ENCODE measurements at regions not wholly inside any gene's neighbourhood (a gene's known extent, or its start where the extent isn't known, plus 50 kb on each side); places are given as distances from the start of the nearest gene placed in this dataset.

DNA sequence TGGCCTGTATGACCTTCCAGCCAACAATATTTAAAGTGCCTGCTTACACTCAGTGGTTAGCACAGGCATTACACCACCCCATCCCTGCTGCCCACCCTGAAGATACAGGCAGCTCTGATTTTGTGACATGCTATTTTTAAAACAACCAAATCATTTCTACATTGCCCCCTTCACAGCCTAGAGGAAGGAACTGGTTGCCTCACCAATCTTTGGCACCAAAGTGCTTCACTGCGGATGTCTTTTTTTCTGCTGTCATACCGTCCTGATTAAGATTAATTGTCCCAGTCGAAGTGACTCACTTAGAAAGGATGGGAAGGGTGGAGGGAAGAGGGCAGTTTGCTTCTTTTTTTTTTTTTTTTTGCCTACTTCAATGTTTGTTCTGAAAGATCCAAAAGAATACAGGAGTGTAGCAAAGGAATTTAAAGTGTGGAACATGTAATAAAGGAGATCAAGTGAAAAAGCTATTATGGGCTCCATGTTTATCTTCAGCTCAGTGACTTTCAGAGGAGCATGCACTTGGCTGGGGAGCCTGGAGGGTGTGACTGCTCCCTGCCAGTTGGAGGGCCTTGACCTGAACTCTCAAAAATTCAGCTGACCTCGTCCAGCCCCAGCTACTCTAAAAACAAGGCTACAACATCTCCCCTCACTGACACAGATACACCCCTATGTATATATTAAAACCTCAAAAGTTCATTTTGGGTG is 501.1 kb upstream of the TNP1 start:
- no peaks in the 10 kb centered on the region for H4K20me1 ChIP-seq (ENCODE audit: insufficient read depth)
- no peaks in the 10 kb centered on the region for H3K27me3 ChIP-seq (ENCODE audit: insufficient read depth, low read depth)
- no peaks in the 10 kb centered on the region for H3K36me3 ChIP-seq (ENCODE audit: low read depth)
- H3K79me2 ChIP-seq (ENCODE audit: low read depth): no peaks in the 10 kb centered on the region
- intact Hi-C loops (cut with micrococcal nuclease; ENCODE audit: unreplicated experiment): loop anchor here (1.0 to 2.0 kb wide), 2 partner anchors 30 to 254 kb away; no protein-coding TSS in a partner anchor
- H3K4me3 ChIP-seq: no peak overlapping the region
- ChIA-PET CTCF (interaction anchor here (0.6 to 0.7 kb wide), 3 partner anchors 242 to 361 kb away, joined by 3 to 4 read pairs (median 3); no protein-coding TSS in a partner anchor), POLR2A (ENCODE audit: unreplicated experiment) (interaction anchor here (0.6 kb wide), 2 partner anchors 73 to 292 kb away, joined by 3 to 18 read pairs; no protein-coding TSS in a partner anchor)
- no peak for TF ChIP-seq EZH2 (IDR thresholded peaks at IDR 0.05; ENCODE audit: low read depth)
- TF ChIP-seq, protein P1, sequence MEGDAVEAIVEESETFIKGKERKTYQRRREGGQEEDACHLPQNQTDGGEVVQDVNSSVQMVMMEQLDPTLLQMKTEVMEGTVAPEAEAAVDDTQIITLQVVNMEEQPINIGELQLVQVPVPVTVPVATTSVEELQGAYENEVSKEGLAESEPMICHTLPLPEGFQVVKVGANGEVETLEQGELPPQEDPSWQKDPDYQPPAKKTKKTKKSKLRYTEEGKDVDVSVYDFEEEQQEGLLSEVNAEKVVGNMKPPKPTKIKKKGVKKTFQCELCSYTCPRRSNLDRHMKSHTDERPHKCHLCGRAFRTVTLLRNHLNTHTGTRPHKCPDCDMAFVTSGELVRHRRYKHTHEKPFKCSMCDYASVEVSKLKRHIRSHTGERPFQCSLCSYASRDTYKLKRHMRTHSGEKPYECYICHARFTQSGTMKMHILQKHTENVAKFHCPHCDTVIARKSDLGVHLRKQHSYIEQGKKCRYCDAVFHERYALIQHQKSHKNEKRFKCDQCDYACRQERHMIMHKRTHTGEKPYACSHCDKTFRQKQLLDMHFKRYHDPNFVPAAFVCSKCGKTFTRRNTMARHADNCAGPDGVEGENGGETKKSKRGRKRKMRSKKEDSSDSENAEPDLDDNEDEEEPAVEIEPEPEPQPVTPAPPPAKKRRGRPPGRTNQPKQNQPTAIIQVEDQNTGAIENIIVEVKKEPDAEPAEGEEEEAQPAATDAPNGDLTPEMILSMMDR (conservative IDR thresholded peaks at IDR 0.05): no peak
- H3K9me2 ChIP-seq (ENCODE audit: insufficient read depth): no peaks in the 10 kb centered on the region
- H2AFZ ChIP-seq: no peak overlapping the region
- peaks cover 49% of the 10 kb centered on the region for H3K4me1 ChIP-seq (replicated peaks; ENCODE audit: insufficient read depth)
- H3F3A ChIP-seq (ENCODE audit: insufficient read depth, low read depth): peaks cover 28% of the 10 kb centered on the region
- H3K4me2 ChIP-seq: peak overlapping the region; percentile 39
- no peaks in the 10 kb centered on the region for H3K9me3 ChIP-seq (ENCODE audit: insufficient read depth, low read depth)
- H3K27ac ChIP-seq: peak overlapping the region; percentile 55
- no TSS peak for BruUV-seq (replicated peaks)
- DNase-seq: peak; percentile 37 to 89

DNA sequence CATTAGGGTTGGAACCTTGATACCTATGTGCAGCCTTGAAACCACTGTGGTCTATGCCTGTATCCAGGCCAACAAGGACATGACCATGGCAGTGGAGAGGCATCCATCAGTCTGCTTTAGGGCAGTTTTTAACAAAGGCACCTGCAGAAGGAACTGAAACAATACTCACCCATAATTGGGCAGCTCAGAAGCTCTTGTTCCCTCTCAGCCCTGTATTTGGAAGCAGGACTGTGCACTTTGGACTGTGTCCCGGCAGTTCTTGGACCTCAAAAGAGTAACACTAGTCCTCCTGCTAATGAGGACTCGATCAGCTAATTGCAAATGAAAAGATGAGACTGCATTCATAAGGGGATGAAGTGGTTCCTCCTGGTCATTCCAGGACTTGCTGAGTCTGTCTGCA is 500.2 kb upstream of the TNP1 start:
- Histone ChIP-seq H3K79me2 (ENCODE audit: low read depth) (no peaks in the 10 kb centered on the region), H3K9me2 (ENCODE audit: insufficient read depth) (no peaks in the 10 kb centered on the region), H3K4me3 (no peak overlapping the region), H3K27ac (peak overlapping the region; percentile 55), H3F3A (ENCODE audit: insufficient read depth, low read depth) (peaks cover 25% of the 10 kb centered on the region), H4K20me1 (ENCODE audit: insufficient read depth) (no peaks in the 10 kb centered on the region), H3K9me3 (ENCODE audit: insufficient read depth, low read depth) (no peaks in the 10 kb centered on the region), H2AFZ (no peak overlapping the region), H3K27me3 (ENCODE audit: insufficient read depth, low read depth) (no peaks in the 10 kb centered on the region), H3K4me2 (peak overlapping the region; percentile 39), H3K4me1 (replicated peaks; ENCODE audit: insufficient read depth) (peaks cover 41% of the 10 kb centered on the region), H3K36me3 (ENCODE audit: low read depth) (no peaks in the 10 kb centered on the region)
- TF ChIP-seq, protein P1 (conservative IDR thresholded peaks at IDR 0.05): no peak
- TF ChIP-seq EZH2 (IDR thresholded peaks at IDR 0.05; ENCODE audit: low read depth): no peak
- BruUV-seq (replicated peaks): no TSS peak
- intact Hi-C loops (cut with micrococcal nuclease; ENCODE audit: unreplicated experiment): loop anchor here (2.0 kb wide), 1 partner anchor 253 kb away; no protein-coding TSS in a partner anchor
- ChIA-PET POLR2A (ENCODE audit: unreplicated experiment) (no interaction called here), CTCF (no interaction called here)
- no peak for DNase-seq

DNA sequence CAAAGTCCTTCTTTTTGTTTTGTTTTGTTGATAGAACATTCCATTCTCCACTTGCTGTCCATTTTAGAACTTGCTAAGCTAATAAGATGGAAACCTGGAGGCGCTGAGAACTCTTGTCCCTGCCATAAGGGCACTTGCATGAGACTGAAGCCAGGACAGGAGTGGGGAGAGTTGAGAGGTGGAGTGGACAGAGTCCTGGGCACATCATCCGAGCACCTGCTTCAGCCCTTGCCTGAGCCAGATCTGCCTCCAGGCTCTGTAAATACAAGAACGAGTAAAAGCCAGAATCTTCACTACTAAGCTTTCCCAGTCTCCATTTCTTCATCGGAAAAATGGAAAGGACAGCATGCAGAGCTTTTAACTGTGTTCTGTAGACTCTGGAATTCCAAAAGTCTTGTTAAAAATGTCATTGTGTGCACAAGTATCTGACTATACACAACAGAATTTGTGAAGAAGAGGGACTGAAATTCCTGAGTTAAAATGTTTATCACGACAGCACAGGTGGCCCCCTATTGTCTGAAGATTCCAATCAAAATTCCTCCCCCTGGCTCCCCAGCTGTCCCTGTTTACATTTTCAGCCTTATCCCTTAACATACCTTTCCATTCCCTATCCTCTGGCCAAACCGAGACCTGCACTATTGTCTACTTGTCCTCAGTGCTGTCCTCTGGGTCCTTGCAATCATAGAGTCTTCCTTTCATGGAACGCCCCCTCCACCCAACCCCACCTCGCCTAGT is 498.2 kb upstream of the TNP1 start:
- Histone ChIP-seq H3K36me3 (ENCODE audit: low read depth) (no peaks in the 10 kb centered on the region), H3K27ac (no peak overlapping the region), H3K9me3 (ENCODE audit: insufficient read depth, low read depth) (no peaks in the 10 kb centered on the region), H3K27me3 (ENCODE audit: insufficient read depth, low read depth) (no peaks in the 10 kb centered on the region), H3K4me1 (replicated peaks; ENCODE audit: insufficient read depth) (peaks cover 37% of the 10 kb centered on the region), H2AFZ (no peak overlapping the region), H4K20me1 (ENCODE audit: insufficient read depth) (no peaks in the 10 kb centered on the region), H3K4me3 (no peak overlapping the region), H3K4me2 (no peak overlapping the region), H3K79me2 (ENCODE audit: low read depth) (no peaks in the 10 kb centered on the region), H3K9me2 (ENCODE audit: insufficient read depth) (no peaks in the 10 kb centered on the region), H3F3A (ENCODE audit: insufficient read depth, low read depth) (peaks cover 25% of the 10 kb centered on the region)
- ChIA-PET POLR2A (ENCODE audit: unreplicated experiment) (no interaction called here), CTCF (interaction anchor here (0.6 kb wide), 1 partner anchor 192 kb away, joined by 3 read pairs; no protein-coding TSS in a partner anchor)
- BruUV-seq (replicated peaks): no TSS peak
- no peak for DNase-seq
- intact Hi-C loops (cut with micrococcal nuclease; ENCODE audit: unreplicated experiment): no loop called here
- TF ChIP-seq, protein P1 (conservative IDR thresholded peaks at IDR 0.05): no peak
- TF ChIP-seq EZH2 (IDR thresholded peaks at IDR 0.05; ENCODE audit: low read depth): no peak

All from PC-9 (cell line).